OCI-LY3 (cell line): ENCODE measurements at regions not wholly inside any gene's neighbourhood (a gene's known extent, or its start where the extent isn't known, plus 50 kb on each side); places are given as distances from the start of the nearest gene placed in this dataset.

Experiments used
- CTCF ChIP-seq: fragments of 200-600, 300-600 bp; sonication (generic); IDR thresholded peaks from 2 replicates; pipeline ENCODE4 v1.5.1; 2014; ENCODE audit warnings: antibody characterized with exemption, low read length, low read depth
- EZH2phosphoT487 ChIP-seq: fragments of 200-600 bp; shearing (Covaris generic); IDR thresholded peaks from 2 replicates; pipeline ENCODE4 v1.6.1; 2018; ENCODE audit warnings: antibody characterized with exemption, mixed run types, low read depth

- TF ChIP-seq CTCF (peak; percentile 76), EZH2phosphoT487 (no peak)
Observed at GRCh38 chr14:49134940-49135339, 451.2 kb downstream of the RPS29 start.
